ENCODE measurements at regions not wholly inside any gene's neighbourhood (a gene's known extent, or its start where the extent isn't known, plus 50 kb on each side); places are given as distances from the start of the nearest gene placed in this dataset.

GRCh38 chr6:109302176-109302575 is 80.1 kb downstream of the CD164 start:
- TF ChIP-seq CTCF (IDR thresholded peaks at IDR 0.05) (no peak), POLR2A (IDR thresholded peaks at IDR 0.05; ENCODE audit: low read depth) (no peak), POLR2AphosphoS5 (IDR thresholded peaks at IDR 0.05) (no peak)
